Stimulated activated CD8-positive, alpha-beta memory T cell treated with anti-CD3 and anti-CD28 coated beads, Interleukin-15, amount 100 ng/mL, for 48 hours (primary cell): ENCODE measurements at regions not wholly inside any gene's neighbourhood (a gene's known extent, or its start where the extent isn't known, plus 50 kb on each side); places are given as distances from the start of the nearest gene placed in this dataset.
"Not testable (repeated sequence)": the region's sequence is repeated elsewhere in the genome, so short reads cannot be mapped to it uniquely, and the experiment has no call there.

Source experiments
- DNase-seq, 2 donors: peaks; one replicate each; pipeline ENCODE4 v3.0.0-alpha.2; 2020; ENCODE audit warnings: low read depth in 2 of 2

DNA sequence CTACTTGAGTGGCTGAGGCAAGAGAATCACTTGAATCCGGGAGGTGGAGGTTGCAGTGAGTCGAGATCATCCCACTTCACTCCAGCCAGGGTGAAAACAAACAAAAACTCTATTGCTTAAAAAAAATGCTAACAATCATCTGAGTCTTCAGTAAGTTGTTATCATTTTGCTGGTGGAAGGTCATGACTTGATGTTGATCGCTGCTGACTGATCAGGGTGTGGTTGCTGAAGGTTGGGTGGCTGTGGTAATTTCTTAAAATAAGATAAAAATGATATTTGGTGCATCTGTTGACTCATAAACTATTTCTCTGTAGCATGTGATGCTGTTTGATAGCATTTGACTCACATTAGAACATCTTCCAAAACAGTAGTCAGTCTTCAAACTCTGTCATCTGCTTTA lies 349.4 kb upstream of the PAPPA start:
- DNase-seq = no peak

DNA sequence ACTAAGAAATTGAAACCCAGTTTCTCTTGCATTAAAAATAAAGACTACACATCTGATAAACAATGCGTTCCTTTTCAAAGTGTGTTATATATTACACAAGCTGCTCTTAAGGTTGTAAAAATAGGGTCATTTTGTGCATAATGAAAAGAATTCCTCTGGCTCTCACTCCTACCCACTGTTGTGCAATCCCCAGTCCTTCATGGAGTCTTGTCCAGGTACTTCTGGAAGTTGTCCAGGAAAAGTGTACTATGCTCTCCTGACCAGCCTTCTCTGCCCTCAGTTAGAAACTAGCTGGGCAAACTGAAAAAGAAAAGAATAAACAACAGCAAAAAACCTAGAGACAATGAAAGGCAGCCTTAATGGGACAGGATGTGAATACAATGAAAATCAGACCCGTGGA lies 345.5 kb upstream of the PAPPA start:
- no peak for DNase-seq

DNA sequence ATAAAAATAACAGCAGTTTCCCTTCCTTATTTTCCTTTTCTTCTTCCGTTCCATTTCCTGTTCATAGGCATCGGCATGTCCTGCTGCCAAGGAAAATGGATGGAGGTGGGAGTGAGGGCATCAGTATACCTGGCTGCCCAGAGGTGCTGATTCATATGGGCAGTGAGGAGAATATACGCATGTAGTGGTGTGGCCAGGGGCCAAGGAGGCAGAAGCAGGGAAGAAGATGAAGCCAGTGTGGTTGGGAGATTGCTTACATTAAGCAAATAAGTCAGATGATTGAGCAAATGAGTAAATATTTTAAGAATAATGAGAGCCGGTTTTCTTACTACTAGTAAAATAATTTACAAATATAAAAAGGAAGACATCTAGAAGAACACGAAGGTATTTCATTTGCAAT lies 344.9 kb upstream of the PAPPA start:
- no peak for DNase-seq

DNA sequence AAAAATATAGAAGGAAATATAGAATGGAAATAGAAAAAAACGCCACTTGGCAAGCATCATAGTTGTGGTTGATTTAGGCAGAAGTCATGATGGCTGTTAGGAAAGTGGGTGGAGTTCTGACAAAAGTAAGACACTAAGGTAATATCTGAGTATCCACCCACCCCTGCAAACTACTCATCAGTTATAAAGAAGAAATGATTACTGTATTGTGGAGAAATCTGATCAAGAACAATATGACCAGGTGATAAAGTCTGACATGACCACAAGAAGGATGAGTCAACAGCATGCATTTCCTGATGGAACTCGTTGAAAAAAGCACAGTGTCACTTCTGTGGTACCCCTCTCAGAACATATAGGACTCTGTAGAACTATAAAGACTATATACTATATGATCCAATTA lies 343.4 kb upstream of the PAPPA start:
- no peak for DNase-seq

DNA sequence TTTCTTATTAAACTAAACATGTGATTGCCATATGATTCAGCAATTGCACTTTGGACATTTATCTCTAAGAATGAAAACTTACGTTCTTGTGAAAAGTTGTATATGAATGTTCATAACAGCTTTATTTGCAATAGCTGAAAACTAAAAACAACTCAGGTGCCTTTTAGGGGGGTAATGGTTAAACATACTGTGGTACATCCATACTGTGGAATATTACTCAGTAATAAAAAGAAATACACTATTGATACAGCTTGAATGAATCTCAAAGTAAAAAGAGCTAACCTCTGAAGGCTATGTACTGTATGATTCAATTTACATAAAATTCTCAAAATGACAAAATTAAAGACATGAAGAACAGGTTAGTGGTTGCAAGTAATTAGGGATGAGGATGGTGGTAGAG lies 339.5 kb upstream of the PAPPA start:
- no peak for DNase-seq

DNA sequence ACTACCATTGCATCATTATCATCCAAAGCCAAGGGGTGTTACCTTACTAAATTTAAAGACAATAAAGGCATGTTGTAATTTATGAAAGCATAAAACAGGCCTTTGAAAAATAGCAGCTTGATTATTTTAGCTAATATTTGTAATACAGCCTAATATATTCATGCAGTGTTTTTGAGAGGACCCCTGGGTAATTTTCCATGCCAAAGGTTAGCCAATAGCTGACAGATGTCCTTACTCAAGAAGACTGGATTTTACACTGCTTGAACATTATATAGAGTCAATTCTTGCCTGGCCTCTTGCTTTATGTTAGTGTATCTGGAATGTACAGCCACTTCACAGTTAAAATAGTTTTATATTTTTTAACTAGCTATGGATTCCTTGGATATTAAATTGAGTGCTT lies 337.8 kb upstream of the PAPPA start:
- no peak for DNase-seq

DNA sequence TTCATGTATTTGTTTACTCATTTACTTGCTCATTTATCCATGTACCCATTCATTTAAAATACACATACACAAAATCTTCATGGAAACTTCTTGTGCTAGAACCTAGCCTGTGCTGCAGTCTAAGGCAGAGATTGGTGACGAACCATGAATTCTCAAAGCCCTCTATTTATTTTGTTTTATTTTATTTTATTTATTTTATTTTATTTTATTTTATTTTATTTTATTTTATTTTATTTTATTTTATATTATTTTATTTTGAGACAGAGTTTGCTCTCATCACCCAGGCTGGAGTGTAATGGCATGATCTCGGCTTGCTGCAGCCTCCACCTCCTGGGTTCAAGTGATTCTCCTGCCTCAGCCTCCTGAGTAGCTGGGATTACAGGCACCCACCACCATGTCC lies 334.9 kb upstream of the PAPPA start:
- not testable (repeated sequence) for DNase-seq

DNA sequence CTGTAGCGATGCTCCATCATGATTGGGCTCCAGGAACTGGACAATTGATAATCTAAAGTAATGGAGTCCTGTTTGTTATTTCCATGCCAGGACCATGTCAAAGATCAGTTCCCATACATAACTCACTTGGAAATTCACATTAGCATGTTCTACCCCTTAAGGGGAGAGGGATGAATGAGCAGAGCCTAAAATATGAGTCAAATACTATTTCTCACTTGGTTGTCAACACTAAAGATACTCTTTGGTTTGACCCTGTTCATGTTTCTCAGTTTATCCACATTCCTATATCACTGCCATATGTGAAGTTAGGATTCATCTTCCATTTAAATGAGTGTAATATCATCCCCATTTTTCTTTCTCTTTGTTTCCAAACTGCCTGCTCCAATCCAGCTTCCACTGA lies 321.6 kb upstream of the PAPPA start:
- DNase-seq = no peak

DNA sequence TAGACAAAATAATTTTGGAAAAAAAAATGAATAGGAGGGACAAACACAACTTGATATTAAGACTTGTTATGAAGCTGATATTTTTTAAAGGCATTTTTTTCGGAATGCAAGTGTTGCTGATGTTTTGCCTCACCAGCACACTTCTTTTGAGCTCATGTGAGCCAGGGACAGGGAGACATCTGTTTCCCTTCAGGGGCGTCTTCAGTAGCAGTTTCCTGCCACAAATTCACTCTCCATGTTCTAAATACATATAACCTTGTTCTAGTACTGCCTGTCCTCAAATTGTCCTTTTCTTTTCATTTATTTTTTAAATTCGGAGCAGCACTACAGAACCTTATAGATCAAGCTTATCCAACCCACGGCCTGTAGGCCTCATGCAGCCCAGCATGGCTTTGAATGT lies 316.0 kb upstream of the PAPPA start:
- no peak for DNase-seq

DNA sequence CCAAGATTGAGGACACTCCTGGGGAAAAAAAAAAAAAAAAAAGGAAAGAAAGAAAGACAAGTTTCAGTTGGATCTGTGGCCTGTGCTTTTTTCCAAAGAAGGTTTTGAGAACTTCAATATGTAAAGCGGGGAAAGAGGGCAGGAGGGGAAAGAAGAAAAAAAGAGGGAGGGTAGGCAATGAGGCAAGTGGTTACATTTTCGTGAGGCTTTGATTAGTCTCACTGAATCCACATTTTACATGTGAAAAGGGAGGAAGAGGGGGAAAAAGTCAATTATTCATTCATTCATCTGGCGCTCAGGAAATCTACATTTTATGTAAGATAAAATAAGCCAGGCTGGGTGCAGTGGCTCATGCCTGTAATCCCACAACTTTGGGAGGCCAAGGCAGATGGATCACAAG lies 315.2 kb upstream of the PAPPA start:
- DNase-seq = no peak

DNA sequence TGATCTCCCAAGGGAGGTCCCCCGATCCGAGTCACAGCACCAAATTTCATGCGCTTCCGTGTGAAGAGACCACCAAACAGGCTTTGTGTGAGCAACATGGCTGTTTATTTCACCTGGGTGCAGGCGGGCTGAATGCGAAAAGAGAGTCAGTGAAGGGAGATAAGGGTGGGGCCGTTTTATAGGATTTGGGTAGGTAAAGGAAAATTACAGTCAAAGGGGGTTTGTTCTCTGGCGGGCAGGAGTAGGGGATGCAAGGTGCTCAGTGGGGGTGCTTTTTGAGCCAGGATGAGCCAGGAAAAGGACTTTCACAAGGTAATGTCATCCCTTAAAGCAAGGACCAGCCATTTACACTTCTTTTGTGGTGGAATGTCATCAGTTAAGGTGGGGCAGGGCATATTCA lies 309.2 kb upstream of the PAPPA start:
- not testable (repeated sequence) for DNase-seq

DNA sequence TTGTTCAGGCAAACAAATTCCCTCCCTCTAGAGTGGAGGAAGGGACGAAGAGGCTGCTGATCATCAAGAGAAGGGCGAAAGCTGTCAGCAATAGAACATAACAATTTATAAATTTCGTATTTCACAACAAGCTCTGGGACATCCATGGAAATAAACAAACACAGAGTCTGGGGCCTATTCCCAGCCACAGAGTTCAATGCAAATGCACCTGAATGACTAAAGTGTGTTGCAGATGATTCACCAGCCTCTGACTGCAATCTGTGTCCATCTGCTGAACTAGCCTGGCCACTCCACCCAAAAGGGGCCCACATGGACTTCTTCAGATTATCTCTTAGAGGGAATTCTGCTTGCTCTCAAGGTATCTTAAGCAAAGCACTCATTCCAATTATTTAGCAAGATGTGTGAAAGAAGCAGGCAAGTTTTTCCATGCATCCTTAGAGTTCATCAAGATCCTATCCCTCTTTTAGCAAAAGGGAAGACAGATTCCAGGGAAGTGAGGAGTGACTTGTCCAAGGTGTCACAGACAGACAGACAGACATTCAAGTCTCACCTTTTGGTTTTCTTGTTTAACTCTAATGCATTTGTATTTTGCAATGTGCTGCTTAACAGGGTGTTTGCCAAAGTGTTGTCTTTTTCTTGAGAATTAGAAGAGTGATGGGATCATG lies 307.8 kb upstream of the PAPPA start:
- DNase-seq = no peak

DNA sequence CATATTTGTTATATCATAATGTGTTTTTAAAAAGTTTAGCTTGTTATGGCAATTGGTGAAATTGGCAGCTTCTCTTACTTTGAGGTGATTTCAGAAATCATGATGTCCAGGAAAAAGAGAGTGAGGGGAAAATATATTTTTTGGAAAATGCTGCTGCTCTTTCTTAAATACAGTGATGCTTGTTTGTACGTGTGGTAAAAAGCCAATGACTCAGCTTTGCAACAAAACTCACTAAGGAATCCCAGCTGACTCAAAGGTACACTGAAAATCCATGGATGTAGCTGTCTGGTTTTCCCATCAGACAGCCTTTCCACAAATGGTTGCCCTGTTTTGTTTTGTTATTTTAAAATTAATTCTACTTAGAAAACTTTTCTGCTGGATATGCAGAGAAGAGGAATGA lies 306.4 kb upstream of the PAPPA start:
- no peak for DNase-seq

DNA sequence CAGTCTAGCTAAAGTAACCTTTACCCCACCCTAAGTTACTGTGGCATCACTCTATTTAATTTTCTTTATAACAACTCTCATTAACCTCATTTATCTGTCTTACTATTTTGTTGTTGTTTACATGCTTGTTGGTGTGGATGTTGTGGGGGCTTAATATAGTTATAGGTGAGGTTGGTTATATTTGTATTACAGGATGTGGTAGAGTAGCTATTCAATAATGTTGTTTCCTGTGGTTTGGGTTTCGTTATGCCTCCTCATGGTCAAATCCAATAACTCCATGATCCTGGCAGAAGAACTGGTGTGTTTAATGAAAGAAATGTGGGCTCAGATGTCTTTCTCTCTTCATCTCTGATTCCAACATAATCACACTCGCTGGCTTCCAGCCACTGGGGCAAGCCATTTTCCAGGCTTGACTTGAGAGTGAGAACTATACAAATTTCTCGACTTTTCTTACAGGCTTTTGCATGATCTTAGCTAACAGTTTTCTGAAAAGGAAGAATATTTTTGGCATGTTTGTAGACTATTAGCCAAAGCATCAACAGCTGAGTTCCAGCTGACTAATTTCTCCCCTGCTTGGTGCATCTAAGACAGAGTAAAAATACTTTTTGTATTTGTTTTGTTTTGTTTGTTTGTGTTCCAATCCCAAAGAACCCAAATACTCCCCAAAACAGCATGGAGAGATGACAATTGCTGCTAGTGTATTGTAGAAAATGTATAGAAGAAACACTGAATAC lies 303.7 kb upstream of the PAPPA start:
- DNase-seq = no peak

DNA sequence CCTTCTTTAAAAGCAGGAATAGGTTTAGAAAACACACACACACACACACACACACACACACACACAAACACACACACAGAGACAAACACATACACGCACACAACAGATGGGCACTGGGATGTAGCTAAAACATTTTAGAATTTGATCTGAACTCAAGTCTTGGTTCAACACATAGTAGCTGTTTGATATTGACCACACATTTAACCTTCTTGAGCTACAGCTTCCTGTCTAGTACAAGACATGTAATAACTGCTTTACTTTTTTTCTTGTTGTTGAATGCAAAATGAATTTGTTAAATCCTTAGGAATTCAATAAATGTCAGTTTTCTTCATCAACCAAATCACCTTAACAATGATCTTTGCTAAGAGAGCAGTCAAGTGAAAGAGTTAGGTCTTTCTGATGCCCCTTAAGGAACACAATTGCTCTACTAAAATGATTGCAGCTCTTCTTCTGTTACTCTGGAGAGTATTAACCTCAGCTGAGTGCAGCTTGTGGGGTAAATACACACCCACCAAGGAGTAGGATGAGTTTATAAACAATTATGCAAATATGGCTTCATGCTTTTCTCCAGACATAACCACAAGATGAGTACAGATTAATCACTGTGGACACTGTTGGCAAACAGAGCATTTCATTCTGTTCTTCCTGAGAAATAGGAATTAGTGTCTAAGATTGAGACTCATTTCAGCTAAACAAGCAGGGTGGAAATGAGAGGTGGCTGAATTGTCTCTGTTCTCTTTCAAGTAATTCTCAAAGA lies 302.9 kb upstream of the PAPPA start:
- no peak for DNase-seq

DNA sequence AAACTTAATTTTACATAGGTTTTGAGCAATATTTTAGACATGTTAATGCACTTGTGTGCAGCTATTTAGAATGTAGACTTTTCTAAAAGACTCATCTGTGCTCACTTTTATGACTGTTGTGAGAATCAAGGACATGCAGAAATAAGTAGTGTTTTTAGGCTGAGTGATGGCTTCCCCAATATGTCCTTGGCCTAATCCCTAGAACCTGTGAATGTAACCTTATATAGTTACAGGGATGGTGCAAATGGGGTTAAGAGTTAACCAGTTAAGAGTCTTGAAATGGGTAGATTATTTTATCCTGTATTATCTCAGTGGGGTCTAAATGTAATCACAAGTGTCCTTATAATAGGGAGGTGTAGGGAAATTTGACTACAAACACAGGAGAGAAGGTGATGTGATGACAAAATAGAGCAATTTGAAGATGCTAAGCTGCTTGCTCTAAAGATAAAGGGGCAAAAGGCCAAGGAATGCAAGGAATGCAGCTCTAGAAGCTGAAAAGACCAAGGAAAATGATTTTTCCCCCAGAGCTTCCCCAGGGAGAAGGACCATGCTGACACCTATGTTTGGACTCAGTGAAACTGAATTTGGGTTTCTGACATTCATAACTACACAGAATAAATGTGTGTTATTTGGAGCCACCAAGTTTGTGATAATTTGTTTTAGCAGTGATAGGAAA lies 298.0 kb upstream of the PAPPA start:
- DNase-seq = no peak

DNA sequence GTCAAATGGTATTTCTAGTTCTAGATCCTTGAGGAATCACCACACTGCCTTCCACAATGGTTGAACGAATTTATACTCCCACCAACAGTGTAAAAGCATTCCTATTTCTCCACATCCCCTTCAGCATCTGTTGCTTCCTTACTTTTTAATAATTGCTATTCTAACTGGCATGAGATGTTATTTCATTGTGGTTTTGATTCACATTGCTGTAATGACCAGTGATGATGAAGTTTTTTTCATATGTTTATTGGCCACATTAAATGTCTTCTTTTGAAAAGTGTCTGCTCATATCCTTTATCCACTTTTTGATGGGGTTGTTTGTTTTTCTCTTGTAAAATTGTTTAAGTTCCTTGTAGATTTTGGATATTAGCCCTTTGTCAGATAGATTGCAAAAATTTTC lies 295.2 kb upstream of the PAPPA start:
- DNase-seq = not testable (repeated sequence)

DNA sequence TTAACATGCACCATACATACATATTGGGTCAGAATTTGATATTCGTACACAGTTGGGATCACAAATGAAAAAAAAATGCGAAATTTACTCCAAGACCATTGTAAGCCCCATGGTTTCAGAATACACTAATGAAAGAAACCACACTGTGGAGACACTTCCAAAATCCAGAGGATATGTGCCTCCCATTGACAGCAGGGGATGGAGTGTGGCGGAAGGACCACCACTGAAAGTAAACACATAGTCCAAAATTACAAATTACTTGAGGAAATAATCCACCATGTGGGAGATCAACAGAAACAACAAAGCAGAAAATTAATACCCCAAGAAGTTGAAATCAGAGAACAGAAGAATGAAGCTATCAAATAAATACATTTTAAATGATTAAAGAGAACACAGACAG lies 291.6 kb upstream of the PAPPA start:
- no peak for DNase-seq

DNA sequence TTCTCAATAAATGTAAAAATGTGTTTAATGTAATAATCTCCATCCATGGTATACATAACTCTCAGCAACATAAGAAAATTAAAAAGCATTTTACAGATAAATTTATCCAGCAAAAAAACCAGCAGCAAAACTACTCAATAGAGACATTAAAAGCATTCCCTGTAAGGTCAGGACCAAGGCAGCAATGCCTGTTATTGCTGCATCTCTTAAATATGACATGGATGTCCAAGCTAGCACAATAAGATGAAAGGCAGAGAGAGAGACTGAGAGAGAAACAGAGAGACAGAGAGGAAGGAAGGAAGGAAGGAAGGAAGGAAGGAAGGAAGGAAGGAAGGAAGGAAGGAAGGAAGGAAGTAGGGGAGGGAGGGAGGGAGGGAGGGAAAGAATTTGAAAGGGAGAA lies 289.0 kb upstream of the PAPPA start:
- no peak for DNase-seq

DNA sequence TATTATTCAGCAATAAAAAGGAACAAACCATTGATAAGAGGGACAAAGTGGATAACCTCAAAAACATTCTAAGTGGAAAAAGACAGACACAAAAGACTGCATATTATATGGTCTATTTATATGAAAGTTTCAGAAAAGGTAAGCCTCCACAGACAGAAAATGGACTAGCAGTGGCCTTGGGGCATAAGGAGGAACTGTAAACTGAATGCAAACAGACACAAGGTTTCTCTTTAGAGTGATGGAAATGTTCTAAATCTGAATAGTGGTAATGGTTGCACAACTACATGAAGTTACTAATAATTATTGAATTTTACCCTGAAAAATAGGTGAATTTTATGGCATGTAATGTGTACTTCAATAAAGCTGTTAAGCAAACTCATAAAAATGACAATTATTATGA lies 286.3 kb upstream of the PAPPA start:
- no peak for DNase-seq

DNA sequence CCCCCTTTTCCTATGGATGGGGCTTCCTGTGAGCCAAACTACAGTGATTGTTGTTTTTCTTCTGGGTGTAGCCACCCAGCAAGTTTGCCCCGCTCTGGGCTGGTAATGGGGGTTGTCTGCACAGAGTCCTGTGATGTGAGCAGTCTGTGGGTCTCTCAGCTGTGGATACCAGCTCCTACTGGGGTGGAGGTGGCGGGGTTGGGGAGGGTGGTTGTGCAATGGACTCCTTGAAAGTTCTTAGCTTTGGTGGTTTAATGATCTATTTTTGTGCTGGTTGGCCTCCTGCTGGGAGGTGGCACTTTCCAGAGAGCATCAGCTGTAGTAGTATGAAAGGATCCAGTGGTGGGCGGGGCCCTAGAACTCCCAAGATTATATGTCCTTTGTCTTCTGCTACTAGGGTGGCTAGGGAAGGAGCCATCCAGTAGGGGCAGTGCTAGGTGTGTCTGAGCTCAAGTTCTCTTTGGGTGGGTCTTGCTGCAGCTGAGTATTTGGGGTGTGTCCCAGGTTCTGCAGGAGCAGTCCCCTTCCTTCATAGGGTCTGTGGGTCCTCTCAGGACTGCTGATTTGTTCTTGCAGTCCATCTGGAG lies 275.6 kb upstream of the PAPPA start:
- DNase-seq = no peak

DNA sequence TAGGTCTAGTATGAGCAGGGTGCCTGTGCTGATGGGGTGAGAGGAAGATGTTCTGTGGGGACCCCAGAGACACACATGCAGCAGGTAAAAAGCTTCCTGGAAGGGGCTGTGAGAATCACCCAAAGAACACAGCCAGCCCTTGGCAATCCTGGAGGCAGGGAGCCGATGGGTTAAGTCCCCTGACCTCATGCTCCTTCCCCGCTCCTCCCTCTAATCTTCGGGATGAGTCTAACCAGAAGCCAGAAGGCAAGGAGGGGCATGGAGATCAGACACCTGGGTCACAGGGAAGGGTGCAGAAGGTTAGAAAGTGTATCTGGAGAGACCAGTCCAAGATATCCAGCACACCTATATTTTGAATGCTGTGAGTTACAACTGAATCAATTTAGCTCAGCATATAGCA lies 274.1 kb upstream of the PAPPA start:
- no peak for DNase-seq
